Neuronal stem cell (in vitro differentiated cells): ENCODE measurements at regions not wholly inside any gene's neighbourhood (a gene's known extent, or its start where the extent isn't known, plus 50 kb on each side); places are given as distances from the start of the nearest gene placed in this dataset.

Experiments
- DNase-seq: peaks from one replicate; pipeline ENCODE4 v3.0.0-alpha.2; 2013; ENCODE audit warnings: low spot score
- H2AFZ ChIP-seq: one replicate; pipeline ENCODE4 v1.6.1; 2013; ENCODE audit warnings: mild to moderate bottlenecking, low read length, inconsistent platforms
- H2AK5ac ChIP-seq: 2 replicates; pipeline ENCODE4 v1.6.1; 2013; ENCODE audit warnings: low read depth, mild to moderate bottlenecking, inconsistent platforms, low read length, moderate library complexity, mixed read lengths
- H2BK120ac ChIP-seq: 2 replicates; pipeline ENCODE4 v1.6.1; 2013; ENCODE audit warnings: low read depth, mild to moderate bottlenecking, inconsistent platforms, low read length, moderate library complexity, mixed read lengths
- H2BK12ac ChIP-seq: one replicate; pipeline ENCODE4 v1.6.1; 2013; ENCODE audit warnings: low read length, inconsistent platforms
- H2BK15ac ChIP-seq: 2 replicates; pipeline ENCODE4 v1.6.1; 2013; ENCODE audit warnings: mild to moderate bottlenecking, low read length, inconsistent platforms, mixed read lengths
- H2BK5ac ChIP-seq: one replicate; pipeline ENCODE4 v1.6.1; 2013; ENCODE audit warnings: inconsistent platforms, mild to moderate bottlenecking, low read length, moderate library complexity
- H3K14ac ChIP-seq: one replicate; pipeline ENCODE4 v1.6.1; 2013; ENCODE audit warnings: low read length, inconsistent platforms
- H3K18ac ChIP-seq: 2 replicates; pipeline ENCODE4 v1.6.1; 2013; ENCODE audit warnings: low read length, inconsistent platforms
- H3K23ac ChIP-seq: 2 replicates; pipeline ENCODE4 v1.6.1; 2013; ENCODE audit warnings: low read depth, mild to moderate bottlenecking, mixed read lengths, low read length, inconsistent platforms; ENCODE audit not compliant: poor library complexity
- H3K27ac ChIP-seq: replicated peaks from 3 replicates; pipeline ENCODE4 v1.5.1; 2013; ENCODE audit warnings: low read length, inconsistent platforms
- H3K27me3 ChIP-seq, 3 experiments: 2 replicates each; pipeline ENCODE4 v1.6.1; 2013; ENCODE audit warnings: low read length in 3 of 3, mild to moderate bottlenecking in 2 of 3, inconsistent platforms in 1 of 3, low read depth in 1 of 3, mixed read lengths in 1 of 3, moderate library complexity in 1 of 3; ENCODE audit not compliant: control insufficient read depth in 3 of 3, insufficient read depth in 3 of 3
- H3K36me3 ChIP-seq, 2 donors: replicated peaks in 1 of 2; 2 replicates each; pipeline ENCODE4 v1.6.1; 2013; ENCODE audit warnings: low read length in 2 of 2; ENCODE audit not compliant: control insufficient read depth in 2 of 2, insufficient read depth in 2 of 2
- H3K4ac ChIP-seq: 2 replicates; pipeline ENCODE4 v1.6.1; 2013; ENCODE audit warnings: inconsistent platforms, mild to moderate bottlenecking, low read length, moderate library complexity
- H3K4me1 ChIP-seq, 2 donors: 1 replicate in 1 of 2; 2 replicates in 1 of 2; pipeline ENCODE4 v1.6.1; 2013; ENCODE audit warnings: low read length in 2 of 2, low read depth in 1 of 2; ENCODE audit not compliant: control insufficient read depth in 2 of 2, insufficient read depth in 1 of 2
- H3K4me2 ChIP-seq: one replicate; pipeline ENCODE4 v1.6.1; 2013; ENCODE audit warnings: mild to moderate bottlenecking, low read length, inconsistent platforms; ENCODE audit not compliant: insufficient read depth, poor library complexity, severe bottlenecking
- H3K4me3 ChIP-seq, 2 donors: 2 replicates each; pipeline ENCODE4 v1.5.1; 2013; ENCODE audit warnings: low read length in 2 of 2, mild to moderate bottlenecking in 2 of 2, inconsistent platforms in 1 of 2, moderate library complexity in 1 of 2
- H3K79me1 ChIP-seq: one replicate; pipeline ENCODE4 v1.6.1; 2013; ENCODE audit warnings: low read depth, mild to moderate bottlenecking, inconsistent platforms, low read length, moderate library complexity
- H3K9ac ChIP-seq: one replicate; pipeline ENCODE4 v1.6.1; 2013; ENCODE audit warnings: mild to moderate bottlenecking, low read depth, low read length, inconsistent platforms; ENCODE audit not compliant: poor library complexity
- H3K9me3 ChIP-seq, 2 donors: replicated peaks in 1 of 2; 2 replicates each; pipeline versions ENCODE3 to v1.6.1; 2013; ENCODE audit warnings: low read length in 2 of 2, mild to moderate bottlenecking in 2 of 2, inconsistent platforms in 1 of 2, low read depth in 1 of 2, mixed read lengths in 1 of 2, moderate library complexity in 1 of 2; ENCODE audit not compliant: control insufficient read depth in 2 of 2, insufficient read depth in 1 of 2
- H4K8ac ChIP-seq: one replicate; pipeline ENCODE4 v1.6.1; 2013; ENCODE audit warnings: low read depth, mild to moderate bottlenecking, inconsistent platforms, low read length, moderate library complexity
- H4K91ac ChIP-seq: one replicate; pipeline ENCODE4 v1.6.1; 2013; ENCODE audit warnings: low read length, low read depth, mild to moderate bottlenecking, inconsistent platforms; ENCODE audit not compliant: poor library complexity
- WGBS, 2 donors: extraction: QIAGEN DNeasy Blood & Tissue Kit; methylation state at CpG; one replicate each; pipeline ENCODE4 v1.1.7; 2013; ENCODE audit warnings: missing lambda C conversion rate in 2 of 2, mixed read lengths in 1 of 2; ENCODE audit not compliant: insufficient read length in 2 of 2, insufficient replicate concordance in 1 of 2; ENCODE audit errors: extremely low coverage in 2 of 2; 5-methylcytosine and 5-hydroxymethylcytosine counted together

GRCh38 chr5:171541341-171541776 lies 121.9 kb downstream of the FGF18 start:
- Histone ChIP-seq H2AK5ac (no peak overlapping the region), H3K9me3 (no peaks in the 10 kb centered on the region), H2AFZ (no peak overlapping the region), H3K4me2 (no peak overlapping the region), H3K18ac (peak overlapping the region; percentile 35), H4K8ac (no peak overlapping the region), H4K91ac (no peak overlapping the region), H3K23ac (no peak overlapping the region), H2BK12ac (no peak overlapping the region), H3K79me1 (no peaks in the 10 kb centered on the region), H3K4me1 (no peaks in the 10 kb centered on the region), H2BK15ac (no peak overlapping the region), H3K4me3 (no peak overlapping the region), H3K36me3 (no peaks in the 10 kb centered on the region), H3K27me3 (peaks cover 0 to 12% (median 0%) of the 10 kb centered on the region in 3 experiments), H3K14ac (no peak overlapping the region), H3K4ac (no peak overlapping the region), H2BK5ac (no peak overlapping the region), H3K9ac (no peak overlapping the region), H3K27ac (no peak overlapping the region), H2BK120ac (no peak overlapping the region)
- WGBS, 2 donors, result no CpG with 5 or more reads among the region's 13 CpGs
- no peak for DNase-seq

GRCh38 chr5:171542525-171543140 lies 123.2 kb downstream of the FGF18 start:
- peaks cover 0 to 12% (median 0%) of the 10 kb centered on the region in 3 experiments for H3K27me3 ChIP-seq
- H3K9me3 ChIP-seq, result no peaks in the 10 kb centered on the region
- H2BK5ac ChIP-seq, result no peak overlapping the region

DNA sequence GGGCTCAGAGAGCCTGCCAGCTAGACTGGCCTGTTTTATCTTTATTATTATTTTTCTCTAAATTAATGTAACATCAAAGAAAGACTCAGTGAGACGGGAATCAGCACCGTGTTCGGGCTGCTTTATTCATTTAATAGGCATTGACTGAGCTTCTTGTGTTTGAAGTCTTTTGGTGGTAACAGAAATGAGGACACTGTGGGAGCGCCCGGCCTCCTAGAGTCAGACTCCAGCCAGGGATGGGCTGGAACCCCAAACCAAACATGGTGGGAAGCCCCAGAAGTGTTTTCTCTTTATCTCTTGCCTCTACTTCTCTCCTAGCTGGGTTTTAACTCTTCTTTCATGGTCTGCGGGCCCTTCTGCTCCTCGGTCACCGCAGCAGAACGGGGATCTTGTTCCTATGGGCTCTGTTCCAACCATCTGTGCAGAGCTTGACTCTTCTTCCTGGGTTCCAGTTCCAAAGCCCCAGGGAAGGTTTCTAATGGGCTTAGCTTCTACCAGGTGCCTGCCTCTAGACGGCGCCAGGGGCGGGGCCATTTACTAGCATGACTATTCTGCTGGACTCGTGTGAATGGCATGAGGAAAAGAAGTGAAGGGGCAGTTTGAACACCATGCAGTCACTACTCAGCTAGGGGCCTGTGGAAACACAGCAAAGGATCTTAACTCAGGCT lies 123.8 kb downstream of the FGF18 start:
- Histone ChIP-seq H3K27me3 (peaks cover 0 to 12% (median 0%) of the 10 kb centered on the region in 3 experiments), H3K18ac (peak overlapping the region; percentile 11), H2BK120ac (no peak overlapping the region), H3K14ac (no peak overlapping the region), H2BK5ac (no peak overlapping the region), H2AK5ac (no peak overlapping the region), H2BK12ac (no peak overlapping the region), H2AFZ (no peak overlapping the region), H3K4ac (no peak overlapping the region), H3K9ac (no peak overlapping the region), H3K4me1 (no peaks in the 10 kb centered on the region), H4K8ac (no peak overlapping the region), H3K4me2 (no peak overlapping the region), H3K36me3 (no peaks in the 10 kb centered on the region), H3K4me3 (no peak overlapping the region), H3K79me1 (no peaks in the 10 kb centered on the region), H2BK15ac (no peak overlapping the region), H3K9me3 (no peaks in the 10 kb centered on the region), H4K91ac (no peak overlapping the region), H3K23ac (no peak overlapping the region), H3K27ac (no peak overlapping the region)
- no peak for DNase-seq
- WGBS, 2 donors, result no CpG with 5 or more reads among the region's 13 CpGs

More at GRCh38 chr5:171542525-171543140, 123.2 kb downstream of the FGF18 start:
- Histone ChIP-seq H3K4me3 (no peak overlapping the region), H3K23ac (no peak overlapping the region), H4K91ac (no peak overlapping the region), H2AFZ (no peak overlapping the region), H3K14ac (no peak overlapping the region), H3K9ac (no peak overlapping the region), H3K79me1 (no peaks in the 10 kb centered on the region), H3K18ac (peak overlapping the region; percentile 44), H3K4me2 (no peak overlapping the region), H3K4ac (no peak overlapping the region), H4K8ac (no peak overlapping the region), H2BK15ac (no peak overlapping the region), H2BK120ac (no peak overlapping the region), H2BK12ac (no peak overlapping the region), H3K36me3 (no peaks in the 10 kb centered on the region), H2AK5ac (peak overlapping the region; percentile 47), H3K4me1 (no peaks in the 10 kb centered on the region), H3K27ac (no peak overlapping the region)
- no peak for DNase-seq
- WGBS, 2 donors, result no CpG with 5 or more reads among the region's 15 CpGs

DNA sequence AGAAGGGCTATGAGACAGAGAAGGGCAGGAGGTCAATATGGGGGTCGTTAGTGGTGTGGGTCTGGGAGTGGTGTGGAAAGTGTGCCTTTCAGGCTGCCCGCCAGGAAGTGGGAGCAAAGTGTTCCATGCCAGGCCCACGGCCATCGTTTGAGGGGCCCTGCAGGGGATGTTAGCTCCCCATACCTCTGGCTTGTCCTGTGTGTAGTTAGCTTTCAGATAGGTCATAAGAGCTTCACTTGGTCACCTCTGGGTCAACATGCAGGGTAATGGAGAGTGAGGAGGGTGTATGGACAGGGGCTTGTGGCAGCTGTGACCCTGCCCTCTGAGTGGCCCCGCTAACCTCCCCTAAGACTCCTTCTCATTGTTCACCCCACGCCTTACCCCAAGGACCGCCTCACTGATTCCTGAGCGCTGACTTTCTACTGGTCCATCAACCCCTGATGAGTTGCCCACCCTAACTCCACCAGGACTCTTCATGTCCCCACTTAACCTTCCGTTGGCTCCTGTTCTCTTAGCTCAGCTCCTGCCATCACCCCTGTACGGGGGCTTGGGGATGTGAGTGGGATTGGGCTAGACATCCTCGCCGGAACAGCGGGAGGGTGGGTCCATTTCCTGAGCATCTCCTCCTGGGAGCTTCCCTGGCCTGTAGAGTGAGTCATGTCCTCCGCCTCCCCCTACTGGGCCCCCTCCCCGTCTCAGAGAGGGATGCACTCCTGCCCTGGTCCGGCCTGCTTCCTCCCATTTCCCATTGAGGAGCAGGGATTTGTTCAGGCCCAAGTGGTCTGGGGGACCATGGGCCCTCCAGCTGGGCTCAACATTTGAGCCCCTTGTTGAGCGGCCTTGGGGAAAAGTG lies 125.7 kb downstream of the FGF18 start:
- Histone ChIP-seq H4K8ac (no peak overlapping the region), H2BK120ac (no peak overlapping the region), H2BK5ac (peak overlapping the region; percentile 63), H2BK15ac (peak overlapping the region; percentile 3), H3K18ac (peak overlapping the region; percentile 53), H3K27ac (no peak overlapping the region), H3K79me1 (no peaks in the 10 kb centered on the region), H2AK5ac (peak overlapping the region; percentile 87), H3K14ac (no peak overlapping the region), H2BK12ac (no peak overlapping the region), H3K9me3 (no peaks in the 10 kb centered on the region), H3K9ac (no peak overlapping the region), H3K27me3 (peaks cover 0 to 12% (median 0%) of the 10 kb centered on the region in 3 experiments), H2AFZ (no peak overlapping the region), H3K36me3 (no peaks in the 10 kb centered on the region), H3K23ac (no peak overlapping the region), H3K4me2 (no peak overlapping the region), H4K91ac (no peak overlapping the region), H3K4me1 (no peaks in the 10 kb centered on the region), H3K4ac (no peak overlapping the region), H3K4me3 (no peak overlapping the region)
- no peak for DNase-seq
- WGBS, 2 donors, result no CpG with 5 or more reads among the region's 17 CpGs
